Suprapubic skin (tissue), 3 donors: ENCODE measurements at regions not wholly inside any gene's neighbourhood (a gene's known extent, or its start where the extent isn't known, plus 50 kb on each side); places are given as distances from the start of the nearest gene placed in this dataset.

ENCODE experiments used
- CTCF ChIP-seq, 2 donors: fragments of 200-600 bp in 1 of 2; fragments of 450-650 bp in 1 of 2; sonication (generic) in 1 of 2; IDR thresholded peaks; one replicate each; pipeline ENCODE4 v1.5.1; 2016 to 2019; ENCODE audit warnings: antibody characterized with exemption in 2 of 2, mild to moderate bottlenecking in 1 of 2, moderate library complexity in 1 of 2
- POLR2AphosphoS5 ChIP-seq, 3 donors: sonication (generic); formaldehyde crosslinking; IDR thresholded peaks; one replicate each; pipeline ENCODE4 v1.6.1; 2017; ENCODE audit warnings: antibody characterized with exemption in 3 of 3

- TF ChIP-seq CTCF (IDR thresholded peaks at IDR 0.05) (no peak), POLR2AphosphoS5 (IDR thresholded peaks at IDR 0.05) (no peak)
These were observed 690.7 kb upstream of the ZNF385D start for GRCh38 chr3:22441711-22442110.
